ENCODE measurements at regions not wholly inside any gene's neighbourhood (a gene's known extent, or its start where the extent isn't known, plus 50 kb on each side); places are given as distances from the start of the nearest gene placed in this dataset.

DNA sequence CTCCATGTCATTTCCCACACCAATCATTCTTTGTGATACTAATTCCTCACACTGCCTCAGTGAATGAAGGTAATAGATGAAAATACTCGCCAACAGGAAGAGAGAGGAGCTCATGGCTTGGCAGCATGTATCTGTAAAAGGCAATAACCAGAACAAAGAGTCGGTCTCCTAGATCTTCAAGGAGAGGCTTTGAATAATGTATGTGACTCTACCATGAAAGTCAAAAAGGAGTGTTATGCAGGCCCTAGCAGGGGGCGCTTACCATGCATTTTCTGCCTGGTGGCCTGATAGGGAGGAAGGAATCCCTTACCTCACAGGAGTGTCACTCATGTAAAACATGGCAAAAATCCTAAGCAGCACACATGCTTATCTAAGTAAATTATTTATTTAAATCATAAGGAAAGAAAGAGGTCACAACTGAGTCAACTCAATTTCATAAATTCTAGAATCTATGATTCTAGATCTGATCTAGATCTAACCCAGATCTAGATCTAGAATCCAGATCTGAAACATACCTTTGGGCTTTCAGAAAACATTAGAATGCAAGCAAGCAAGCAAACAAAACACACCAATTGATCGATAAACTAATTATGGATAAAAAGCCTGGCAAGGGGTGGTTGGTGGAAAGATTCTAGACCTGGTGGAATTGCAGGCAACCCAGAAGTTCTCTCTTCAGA, 226.3 kb upstream of the KLF6 start:
- no peak for DNase-seq (ENCODE audit: low read depth in 2 of 3, low spot score in 2 of 3)

DNA sequence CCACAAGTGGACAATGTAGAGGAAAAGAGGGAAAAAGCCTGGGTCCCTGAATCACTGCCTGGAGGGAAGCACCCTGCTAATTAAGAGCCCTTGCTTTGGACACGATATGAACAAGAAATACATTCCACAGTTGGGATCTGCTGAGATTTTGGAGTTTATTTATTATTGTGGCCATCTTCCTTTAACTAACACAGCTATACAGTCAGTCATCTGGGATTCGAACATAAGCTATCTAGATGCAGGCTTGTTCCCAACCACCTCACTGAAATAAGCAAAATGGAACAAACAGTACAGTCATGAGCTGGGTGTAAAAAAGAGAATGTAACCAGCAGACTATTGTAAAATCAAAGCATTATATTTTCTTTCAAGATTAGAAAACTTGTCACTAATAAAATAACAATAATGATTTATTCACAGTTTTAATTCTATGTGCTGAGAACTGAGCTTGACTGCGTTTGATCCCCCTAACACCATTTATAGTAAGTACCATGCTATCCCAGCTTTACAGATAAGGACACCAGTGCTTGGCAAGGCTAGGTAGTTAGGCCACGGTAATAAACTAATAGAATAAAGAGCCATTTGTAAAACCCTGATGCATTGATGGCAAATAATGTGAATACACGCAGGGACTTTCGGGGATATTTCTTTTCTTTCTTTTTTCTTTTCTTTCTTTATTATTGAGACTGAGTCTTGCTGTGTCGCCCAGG, 223.8 kb upstream of the KLF6 start:
- no peak for DNase-seq (ENCODE audit: low read depth in 2 of 3, low spot score in 2 of 3)

- DNase-seq (ENCODE audit: low read depth in 2 of 3, low spot score in 2 of 3), result no peak
These were observed 222.8 kb upstream of the KLF6 start for GRCh38 chr10:4007771-4008170.

- no peak for DNase-seq (ENCODE audit: low read depth in 2 of 3, low spot score in 2 of 3)
These were observed 221.8 kb upstream of the KLF6 start for GRCh38 chr10:4006858-4007257.

DNA sequence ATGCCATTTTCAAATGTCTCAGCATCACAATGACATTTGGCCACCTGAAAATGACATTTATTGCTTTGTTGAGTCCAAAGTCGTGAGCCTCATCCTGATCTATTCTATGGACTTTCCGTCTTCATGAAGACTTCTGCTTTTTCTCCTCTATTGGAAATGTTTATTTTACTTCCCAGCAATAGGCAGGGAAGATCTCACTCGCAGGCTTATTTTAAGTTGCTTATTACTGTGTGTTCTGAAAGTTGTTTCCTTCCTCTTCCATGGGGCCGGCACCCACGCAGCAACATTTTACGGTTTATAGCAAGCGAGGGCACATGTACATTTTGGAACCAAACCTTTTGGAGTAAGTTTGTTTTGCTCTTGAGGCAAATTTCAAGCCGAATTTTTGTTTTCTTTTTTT, 221.0 kb upstream of the KLF6 start:
- DNase-seq (ENCODE audit: low read depth in 2 of 3, low spot score in 2 of 3), result no peak

DNA sequence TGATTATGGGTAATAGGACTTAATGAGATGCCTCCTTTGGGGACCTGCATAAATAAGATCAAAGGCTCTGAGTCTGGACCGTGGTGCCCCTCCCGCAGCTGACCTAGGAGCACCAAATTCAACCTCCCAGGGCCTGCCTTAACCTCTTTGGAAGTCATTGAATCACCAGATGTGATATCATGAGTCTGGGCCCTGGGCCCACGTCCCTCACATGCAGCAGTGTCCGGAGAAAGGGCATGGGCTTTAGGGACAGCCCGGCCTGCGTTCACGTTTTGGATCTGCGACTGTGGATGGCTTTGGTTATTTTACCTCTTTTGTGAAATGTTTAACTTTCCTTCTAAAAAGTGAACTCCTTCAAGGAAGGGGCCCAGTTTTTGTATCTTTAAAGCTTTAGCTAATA, 220.0 kb upstream of the KLF6 start:
- no peak for DNase-seq (ENCODE audit: low read depth in 2 of 3, low spot score in 2 of 3)

DNA sequence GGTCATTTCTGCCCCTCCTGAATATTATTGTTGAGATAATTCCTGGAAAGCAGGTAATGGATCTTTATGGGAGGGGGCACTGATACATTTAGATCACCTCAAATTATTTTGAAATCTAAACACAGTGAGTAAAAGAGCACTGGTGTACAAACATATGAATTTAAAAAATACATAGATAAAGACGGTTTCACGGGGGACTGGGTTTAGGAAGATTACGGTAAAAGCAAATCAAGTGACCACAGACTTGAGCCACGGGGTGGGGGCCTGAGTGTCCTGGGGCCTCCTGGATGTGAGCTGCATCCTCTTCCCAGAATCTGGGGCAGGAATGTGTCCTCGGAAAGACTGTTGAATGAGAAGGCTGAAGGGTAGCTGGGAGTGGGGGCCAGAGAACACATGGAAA, 219.1 kb upstream of the KLF6 start:
- DNase-seq (ENCODE audit: low read depth in 2 of 3, low spot score in 2 of 3), result no peak

DNA sequence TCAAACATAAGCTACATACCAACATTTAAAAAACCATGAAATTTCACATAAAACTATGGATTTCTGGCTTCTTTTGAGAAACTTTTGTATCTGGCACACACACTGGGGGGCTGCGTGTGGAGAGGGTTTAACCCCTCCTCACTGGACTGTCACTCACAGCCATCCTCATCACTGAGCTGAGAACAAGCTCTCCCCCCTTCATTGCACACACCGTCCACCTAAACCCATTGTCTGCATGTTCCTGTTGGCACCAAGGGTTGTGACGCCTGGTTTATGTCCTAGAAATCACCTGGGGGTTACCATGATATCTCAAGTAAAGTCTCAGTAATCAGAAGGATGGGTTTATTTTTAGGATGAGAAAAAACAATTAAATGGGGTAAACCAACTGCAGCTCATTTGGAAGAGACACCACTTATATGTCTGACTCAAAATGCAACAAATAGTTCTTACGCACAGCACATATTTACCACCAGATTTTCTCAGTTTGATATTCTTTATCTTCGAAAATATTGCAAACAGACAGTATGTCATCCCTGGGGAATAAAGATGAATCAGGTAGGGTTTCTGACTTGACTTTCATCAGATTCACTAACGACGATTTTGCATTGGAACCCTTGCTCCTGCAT, 218.5 kb upstream of the KLF6 start:
- no peak for DNase-seq (ENCODE audit: low read depth in 2 of 3, low spot score in 2 of 3)

GRCh38 chr10:4001811-4002210, 216.8 kb upstream of the KLF6 start:
- DNase-seq (ENCODE audit: low read depth in 2 of 3, low spot score in 2 of 3), result no peak

DNA sequence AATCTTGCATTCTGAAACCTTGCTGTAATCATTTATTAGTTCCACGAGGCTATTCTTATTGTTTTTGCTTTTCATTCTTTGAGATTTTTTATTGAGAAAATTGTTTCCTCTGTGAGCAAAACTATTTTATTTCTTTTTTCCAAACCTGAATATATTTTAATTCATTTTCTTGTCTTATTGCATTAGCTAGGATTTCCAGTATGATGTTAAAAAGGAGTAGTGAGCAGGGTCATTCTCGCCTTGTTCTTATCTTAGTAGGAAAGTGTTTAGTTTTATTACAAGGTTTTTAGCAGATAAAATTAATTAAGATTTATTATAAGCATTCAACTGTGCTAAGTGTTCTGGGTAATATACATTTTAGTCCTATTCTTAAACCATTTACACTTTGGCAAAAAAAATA, 214.6 kb upstream of the KLF6 start:
- DNase-seq (ENCODE audit: low read depth in 2 of 3, low spot score in 2 of 3), result no peak

- no peak for DNase-seq (ENCODE audit: low read depth in 2 of 3, low spot score in 2 of 3)
These were observed 211.7 kb upstream of the KLF6 start for GRCh38 chr10:3996697-3997096.

DNA sequence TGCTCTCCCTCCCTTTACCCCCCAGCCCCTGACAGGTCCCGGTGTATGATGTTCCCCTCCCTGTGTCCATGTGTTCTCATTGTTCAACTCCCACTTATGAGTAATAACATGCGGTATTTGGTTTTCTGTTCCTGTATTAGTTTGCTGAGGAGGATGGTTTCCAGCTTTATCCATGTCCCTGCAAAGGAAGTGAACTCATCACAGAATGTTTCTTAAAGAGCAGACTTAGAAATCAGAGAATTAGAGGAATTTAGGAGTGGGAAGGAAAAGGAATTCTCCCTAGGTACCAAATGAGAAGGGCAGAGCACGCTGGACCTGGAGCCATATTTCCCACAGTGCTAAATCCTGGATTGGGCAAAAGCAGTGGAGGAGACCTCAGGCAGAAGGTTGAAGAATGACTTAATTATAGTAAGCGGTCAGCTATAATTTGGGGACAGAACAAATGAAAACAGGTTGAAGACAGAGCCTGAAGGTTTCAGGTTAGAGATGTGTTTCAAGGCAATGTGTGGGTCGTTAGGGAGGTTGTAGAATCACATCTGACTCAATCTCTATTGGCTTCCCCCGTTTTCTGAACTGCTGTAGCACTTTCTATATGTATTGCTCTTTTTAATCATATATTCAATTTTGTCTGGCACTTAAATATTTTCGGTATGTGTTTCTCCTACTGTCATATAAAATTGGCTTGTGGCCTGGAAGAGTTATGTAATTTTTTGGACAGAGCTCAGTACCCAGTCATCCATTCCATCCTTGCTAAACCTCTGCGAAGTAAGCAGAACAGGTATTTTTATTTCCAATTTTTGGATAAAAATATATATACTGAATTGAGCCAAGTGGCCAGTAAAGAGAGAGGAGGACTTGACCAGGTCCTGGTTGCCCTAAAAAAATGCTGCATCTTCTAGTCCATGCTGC, 210.5 kb upstream of the KLF6 start:
- DNase-seq (ENCODE audit: low read depth in 2 of 3, low spot score in 2 of 3), result no peak

DNA sequence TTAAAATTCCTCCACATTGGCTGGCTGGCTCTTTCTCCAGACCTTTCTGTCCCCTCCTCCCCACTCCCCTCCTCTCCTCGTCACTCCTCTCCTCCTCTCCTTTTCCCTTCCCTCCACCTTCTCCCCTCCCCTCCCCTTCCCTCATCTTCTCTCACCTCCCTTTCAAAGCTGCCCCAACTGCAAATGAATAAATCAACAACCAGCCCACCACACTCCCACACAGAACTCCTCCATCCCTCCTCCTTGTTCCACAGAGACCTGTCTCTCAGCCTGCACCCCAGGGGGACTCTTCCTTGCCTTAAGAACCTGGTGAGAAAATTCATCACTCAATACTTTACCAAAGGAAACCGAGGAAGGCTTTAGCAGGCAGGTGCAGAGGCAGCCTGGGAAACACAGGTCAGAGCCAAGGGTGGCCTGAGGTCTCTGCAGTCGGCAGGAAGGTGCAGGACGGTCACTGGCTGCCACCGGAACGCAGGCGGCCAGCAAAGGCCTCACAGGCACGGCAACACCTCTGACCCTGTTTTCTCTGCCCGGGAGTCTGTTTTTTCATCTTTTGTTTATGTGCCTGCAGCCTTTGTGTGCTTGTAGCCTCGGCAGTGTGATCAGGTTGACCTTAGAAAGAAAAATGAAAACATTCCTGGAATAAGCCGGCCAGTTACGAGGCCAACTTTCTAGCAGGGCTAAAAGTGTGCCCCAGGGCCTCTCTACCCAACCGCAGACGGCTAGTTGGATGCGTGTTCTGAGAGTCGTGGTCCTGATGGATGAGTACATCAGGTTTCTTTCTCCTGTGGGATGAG, 207.6 kb upstream of the KLF6 start:
- DNase-seq (ENCODE audit: low read depth in 2 of 3, low spot score in 2 of 3), result no peak

- no peak for DNase-seq (ENCODE audit: low read depth in 2 of 3, low spot score in 2 of 3)
These were observed 205.3 kb upstream of the KLF6 start for GRCh38 chr10:3990307-3990706.

- DNase-seq (ENCODE audit: low read depth in 2 of 3, low spot score in 2 of 3), result no peak
These were observed 202.3 kb upstream of the KLF6 start for GRCh38 chr10:3987143-3987974.

DNA sequence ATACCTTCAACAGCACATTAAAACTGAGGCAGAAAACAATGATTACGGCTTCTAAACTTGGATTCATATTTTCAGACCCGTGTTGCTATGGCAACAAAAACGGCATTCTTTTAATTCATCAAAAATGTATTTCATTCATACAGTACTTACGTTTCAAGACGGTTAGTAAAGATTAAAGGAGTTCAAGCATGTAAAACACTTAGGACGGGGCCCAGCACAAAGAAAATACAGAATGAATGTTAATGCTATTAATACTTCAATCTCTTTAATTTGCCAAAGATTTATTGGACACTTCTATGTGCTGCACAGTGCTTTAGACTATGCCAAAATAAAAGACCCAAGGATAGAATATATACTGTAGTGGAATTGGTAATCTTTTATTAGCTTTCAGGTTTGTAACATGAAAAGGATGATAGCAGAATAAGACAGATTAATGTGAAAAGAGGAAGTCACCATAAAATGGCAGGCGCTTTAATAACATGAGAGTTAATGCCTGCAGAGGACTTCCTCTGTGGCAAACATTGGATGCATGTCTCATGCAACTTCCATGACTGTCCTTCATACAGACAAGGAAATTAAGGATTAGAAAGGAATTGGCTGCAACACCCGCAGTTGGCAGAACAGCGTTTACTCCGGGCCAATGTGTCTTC, 201.6 kb upstream of the KLF6 start:
- DNase-seq (ENCODE audit: low read depth in 2 of 3, low spot score in 2 of 3), result no peak

DNA sequence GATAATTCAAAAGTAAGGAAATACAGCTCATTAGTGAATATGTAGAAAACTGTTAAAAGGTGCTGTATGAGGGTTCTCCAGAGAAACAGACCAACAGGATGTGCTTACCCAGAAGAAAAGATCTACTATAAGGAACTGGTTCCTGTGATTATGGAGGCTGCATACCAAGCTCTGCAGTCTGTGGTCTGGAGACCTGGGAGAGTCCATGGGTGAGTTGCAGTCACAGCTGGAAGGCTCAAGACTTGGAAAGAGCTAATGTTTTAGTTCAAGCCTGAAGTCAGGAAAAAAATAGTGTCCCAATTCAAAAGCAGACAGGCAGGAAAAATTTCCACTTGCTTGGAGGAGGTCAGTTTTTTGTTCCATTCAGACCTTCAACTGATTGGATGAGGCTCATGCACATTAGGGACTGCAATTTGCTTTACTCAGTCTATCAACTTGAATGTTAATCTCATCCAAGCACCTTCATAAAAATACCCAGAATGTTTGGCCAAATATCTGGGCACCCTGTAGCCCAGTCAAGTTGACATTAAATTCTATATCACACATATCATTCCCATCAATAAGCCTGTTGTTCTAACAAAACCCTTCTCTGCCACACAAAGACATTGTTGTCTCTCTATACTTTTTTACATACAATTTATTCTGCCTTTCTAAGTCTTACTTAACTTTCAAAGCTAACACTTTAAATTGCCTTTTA, 197.9 kb upstream of the KLF6 start:
- no peak for DNase-seq (ENCODE audit: low read depth in 2 of 3, low spot score in 2 of 3)

DNA sequence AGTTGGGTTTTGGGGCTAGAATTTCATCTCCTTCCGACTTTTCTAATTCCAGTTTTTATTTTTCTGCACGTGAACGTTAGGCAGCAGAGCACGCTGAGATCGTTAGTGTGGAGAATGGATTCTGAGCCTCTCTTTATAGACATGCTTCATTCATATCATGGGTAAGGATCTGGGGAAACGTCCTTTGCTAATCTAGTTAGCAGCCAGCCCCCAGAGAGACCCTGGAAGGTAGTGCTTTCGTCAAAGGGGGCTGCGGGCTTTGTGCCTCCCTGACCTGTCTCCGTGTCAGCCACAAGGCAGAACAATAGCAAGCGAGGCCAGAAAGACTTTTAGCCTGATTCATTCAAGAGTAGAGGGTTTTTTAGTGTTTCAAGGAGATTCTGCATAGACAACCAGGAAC, 196.3 kb upstream of the KLF6 start:
- no peak for DNase-seq (ENCODE audit: low read depth in 2 of 3, low spot score in 2 of 3)

- DNase-seq (ENCODE audit: low read depth in 2 of 3, low spot score in 2 of 3), result no peak
These were observed 195.7 kb upstream of the KLF6 start for GRCh38 chr10:3980660-3981059.

Measured in activated CD8-positive, alpha-beta memory T cell treated with anti-CD3 and anti-CD28 coated beads for 48 hours (primary cell).